ENCODE measurements at regions not wholly inside any gene's neighbourhood (a gene's known extent, or its start where the extent isn't known, plus 50 kb on each side); places are given as distances from the start of the nearest gene placed in this dataset.

DNA sequence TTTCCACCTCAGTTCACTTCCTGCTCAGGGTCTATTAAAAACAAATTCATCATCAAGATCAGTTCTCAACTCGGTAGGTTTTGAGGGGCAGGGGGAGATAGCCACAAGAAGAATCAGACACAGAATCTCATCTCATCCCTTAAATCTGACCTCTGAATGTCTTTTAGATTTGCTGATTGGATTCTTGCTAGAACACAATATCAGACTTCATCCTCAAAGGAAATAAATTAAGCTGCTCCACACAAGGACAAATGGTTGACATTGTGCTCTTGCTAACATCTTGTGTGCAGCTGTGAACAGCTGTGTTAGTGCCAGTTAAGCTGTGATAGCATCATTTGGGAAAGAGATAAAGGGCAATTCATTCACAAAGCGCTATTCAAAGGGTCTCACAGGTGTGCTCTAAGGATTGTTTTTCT, 184.0 kb upstream of the ADAMTS9 start:
- no peak for DNase-seq

DNA sequence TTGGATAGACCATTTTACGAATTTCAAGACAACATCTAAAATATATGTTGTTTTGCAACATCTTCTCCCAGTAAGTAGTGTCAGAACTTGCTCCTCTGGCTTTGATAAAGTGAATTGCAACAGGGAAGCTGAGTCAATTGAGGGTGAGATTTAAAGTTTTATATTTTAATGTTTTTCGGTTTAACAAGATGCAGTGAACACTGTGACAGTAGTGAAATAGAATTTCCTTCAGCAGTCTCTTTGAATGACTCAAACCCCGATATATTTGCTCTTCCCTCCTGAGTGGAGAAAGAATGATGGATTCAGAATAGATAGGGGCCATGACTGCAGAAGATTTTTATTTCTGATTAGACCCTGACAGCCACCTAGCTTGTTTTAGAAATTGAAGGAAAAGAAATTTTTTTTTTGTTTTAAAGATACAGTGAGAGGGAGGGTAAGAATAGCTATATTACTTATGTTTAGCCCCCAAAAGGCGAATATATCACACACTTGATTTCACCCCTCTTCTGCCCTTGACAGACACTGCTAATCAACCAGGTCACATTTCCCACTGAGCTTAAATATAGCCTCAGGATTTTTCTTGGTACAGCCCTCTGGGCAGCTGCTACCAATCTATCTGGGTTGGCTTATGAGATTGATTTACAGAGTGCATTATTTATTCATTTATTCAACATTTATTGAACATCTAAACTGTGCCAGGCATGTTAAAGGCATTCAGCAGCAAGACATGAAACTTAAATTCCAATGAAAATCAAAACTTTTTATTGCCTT, 183.3 kb upstream of the ADAMTS9 start:
- no peak for DNase-seq

DNA sequence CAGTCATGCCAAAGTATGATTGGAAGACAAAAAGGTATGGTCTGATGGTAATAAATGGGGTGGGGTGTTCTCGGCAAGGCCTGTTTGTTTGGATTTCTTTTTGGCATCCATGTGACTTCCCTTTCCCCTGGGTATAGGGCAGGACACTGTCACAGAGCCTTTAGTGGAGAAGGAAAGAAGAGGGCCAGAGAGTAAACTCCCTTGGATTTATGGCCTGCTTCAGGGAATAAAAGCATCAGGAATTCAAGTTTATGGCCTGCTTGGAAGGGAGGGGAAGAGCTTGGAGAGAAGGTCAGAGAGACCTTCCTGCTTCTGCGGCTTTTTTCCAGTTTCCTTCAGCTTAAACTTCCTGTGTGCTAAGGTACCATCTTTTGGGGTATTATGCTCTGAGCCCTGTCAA, 179.4 kb upstream of the ADAMTS9 start:
- DNase-seq: no peak

DNA sequence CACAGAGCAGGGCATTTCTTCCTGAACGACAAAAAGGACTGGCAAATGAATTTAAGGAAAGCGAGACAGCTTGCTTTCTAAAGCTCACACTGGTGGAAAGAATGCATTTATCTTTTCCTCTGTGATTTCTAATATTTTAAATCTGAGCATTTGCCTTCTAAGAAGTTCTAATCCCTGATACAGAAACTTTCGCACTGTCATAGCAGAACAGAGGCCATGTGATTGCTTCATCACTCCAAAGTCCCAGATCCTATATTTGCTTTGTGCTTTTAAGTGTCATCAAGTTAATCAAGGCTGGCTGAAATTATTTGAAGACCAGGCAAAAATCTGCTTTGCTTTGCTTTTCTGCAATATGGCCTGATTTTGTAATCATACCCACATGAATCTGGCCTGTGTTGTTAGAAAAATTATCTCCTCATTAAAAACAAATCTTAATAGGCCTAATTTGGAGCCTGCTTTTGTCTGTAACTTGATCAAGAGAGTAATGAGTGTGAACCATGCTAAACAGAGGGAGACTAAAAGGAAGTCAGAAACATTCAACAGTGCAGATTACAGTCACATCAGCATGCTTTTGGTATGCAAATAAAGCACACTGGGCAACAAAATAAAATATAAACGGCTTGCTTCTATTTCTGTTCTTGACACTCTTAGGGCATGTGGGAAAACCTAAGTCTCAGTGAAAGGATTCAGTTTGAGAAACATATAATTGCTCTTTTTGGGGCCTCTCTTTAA, 178.2 kb upstream of the ADAMTS9 start:
- DNase-seq: no peak

GRCh38 chr3:64863226-64864212, 175.7 kb upstream of the ADAMTS9 start:
- no peak for DNase-seq

DNA sequence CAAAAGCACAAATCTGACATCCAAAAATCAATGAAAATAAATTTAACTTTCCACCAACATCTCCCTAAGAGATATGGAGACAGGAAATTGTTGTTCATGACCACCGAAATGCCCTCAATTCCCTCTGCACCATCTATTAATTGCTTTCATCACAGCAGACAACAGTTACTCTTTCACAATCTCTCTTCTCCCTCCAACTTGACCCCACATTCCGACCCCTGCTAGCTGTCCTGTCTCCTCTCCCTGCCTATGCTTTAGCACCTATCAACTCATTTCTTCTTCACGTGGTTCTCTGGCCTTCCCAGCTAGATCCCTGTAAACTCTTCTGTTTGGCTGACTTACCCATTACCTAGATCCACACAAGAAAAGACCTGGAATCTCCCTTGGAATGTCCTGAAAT, 173.9 kb upstream of the ADAMTS9 start:
- DNase-seq: no peak

DNA sequence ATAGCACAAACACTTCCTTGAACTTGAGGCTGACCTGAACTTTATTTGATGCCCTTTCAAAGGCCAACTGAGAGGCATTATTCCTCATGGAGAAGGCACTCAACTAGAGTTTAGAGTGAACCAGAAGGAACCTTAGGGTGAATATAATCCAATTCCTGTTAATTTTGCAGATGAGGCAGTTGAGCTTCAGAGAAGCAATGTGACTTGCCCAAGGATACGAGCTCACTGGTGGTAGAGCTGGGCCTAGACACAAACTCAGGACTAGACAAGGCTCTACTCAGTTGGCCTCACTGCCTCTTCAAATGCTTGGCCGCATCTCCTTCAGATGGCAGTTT, 172.7 kb upstream of the ADAMTS9 start:
- no peak for DNase-seq

GRCh38 chr3:64859625-64860535, 172.1 kb upstream of the ADAMTS9 start:
- DNase-seq: no peak

DNA sequence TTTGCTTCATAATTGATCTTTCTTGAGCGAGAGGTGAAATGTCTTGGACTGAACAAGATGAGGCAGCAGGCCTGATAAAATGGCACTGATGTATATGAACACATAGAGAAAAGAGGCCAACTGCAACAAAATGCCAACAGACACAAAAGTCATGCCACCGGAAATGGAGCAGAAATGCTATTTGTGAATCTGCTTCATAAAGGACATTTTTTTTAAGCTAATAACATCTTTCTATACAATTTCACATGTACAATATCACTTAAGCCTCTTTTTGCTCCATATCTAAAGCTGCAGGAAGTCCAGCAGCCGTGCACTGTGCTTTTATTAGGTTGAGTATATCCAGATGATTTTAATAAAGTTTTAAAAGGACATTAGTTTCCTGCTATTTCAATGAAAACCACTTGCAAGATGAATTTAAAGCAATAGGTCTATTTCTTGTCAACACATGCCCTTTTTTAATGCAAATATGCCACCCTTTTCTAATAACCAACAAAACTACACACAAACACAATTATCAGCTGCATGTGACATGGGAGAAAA, 169.2 kb upstream of the ADAMTS9 start:
- DNase-seq: no peak

DNA sequence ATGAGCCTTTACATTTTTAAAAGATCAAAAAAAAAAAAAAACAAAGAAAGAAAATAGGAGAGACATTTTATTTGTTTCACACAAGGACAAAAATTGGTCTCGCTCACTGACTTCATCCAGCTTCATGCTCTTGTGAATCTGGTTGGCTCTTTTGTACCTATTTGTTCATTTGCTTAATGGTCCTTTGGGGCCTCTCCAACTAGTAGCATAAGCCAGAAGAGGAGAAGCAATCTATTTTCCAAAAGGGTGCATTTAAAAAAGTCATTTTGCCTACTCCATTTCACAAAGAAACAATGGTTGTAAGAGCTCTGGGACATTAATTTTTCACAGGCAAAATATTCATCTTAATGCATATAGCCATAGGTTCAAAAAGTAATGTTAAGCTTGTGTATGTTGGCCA, 168.3 kb upstream of the ADAMTS9 start:
- DNase-seq: no peak

DNA sequence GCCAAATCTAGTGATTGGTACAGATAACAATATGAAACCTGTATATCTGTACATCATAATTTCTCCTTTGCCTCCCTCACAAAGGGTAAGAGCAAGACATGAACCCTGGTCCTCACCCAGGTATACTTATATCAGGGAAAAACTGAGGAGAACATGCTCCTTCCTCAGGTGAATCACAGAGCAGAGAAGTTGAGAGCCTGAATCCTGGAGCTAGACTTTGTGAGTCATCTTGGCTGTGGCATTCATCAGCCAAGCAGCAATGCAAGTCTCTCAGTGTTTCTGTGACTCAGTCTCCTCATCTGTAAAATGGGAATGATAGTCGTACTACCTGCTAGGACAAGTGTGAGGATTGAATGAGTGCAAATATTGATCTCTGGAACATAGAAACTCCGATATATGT, 165.7 kb upstream of the ADAMTS9 start:
- DNase-seq: no peak

- DNase-seq: no peak
Measured at GRCh38 chr3:64852738-64853137, 164.9 kb upstream of the ADAMTS9 start.

- no peak for DNase-seq
Measured at GRCh38 chr3:64848822-64849221, 161.0 kb upstream of the ADAMTS9 start.

DNA sequence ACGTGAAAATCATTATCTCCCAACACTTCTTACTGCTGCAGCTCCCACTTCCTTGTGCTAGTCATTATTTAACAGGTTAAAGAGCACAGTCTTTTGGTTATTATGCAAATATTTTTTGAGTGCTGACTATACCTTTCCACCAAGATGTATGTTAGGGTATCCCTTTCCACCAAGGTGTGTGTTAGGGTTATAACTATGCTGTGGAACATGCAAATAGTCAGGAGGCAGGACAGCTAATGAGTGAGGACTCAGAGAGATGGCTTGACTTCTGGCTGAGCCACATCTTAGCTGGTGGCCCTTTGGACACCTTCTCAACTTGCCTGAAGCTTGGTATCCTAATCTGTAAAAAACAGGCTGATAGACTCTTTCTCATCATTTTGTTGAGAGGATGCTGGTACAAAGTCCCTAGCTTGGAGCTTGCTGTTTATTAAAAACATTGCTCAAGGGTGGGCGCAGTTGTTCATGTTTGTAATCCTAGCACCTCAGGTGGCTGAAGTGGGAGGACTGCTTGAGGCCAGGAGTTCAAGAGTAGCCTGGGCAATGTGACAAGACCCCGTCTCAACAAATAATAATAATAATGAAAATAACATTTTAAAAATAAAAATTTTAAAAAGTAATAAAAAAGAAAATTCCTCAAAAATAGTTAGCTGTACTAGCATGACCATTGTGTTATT, 160.5 kb upstream of the ADAMTS9 start:
- no peak for DNase-seq

DNA sequence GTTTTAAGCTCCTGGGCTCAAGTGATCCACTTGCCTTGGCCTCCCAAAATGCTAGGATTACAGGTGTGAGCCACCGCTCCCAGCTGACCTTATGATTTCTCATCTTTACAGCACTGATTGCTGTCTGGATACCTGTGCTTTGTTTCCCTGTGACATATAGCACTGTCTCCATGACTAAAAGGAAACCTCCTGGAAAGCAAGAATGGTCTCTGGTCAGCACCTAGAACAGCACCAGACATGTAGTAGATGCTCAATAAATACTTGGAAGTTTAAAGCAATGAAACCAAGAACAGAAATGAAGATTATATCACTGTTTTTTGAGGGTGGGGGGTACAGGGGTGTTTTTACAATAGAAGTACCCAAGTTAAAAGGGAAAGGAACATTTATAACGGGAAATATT, 156.8 kb upstream of the ADAMTS9 start:
- DNase-seq: no peak

GRCh38 chr3:64837986-64838735, 150.4 kb upstream of the ADAMTS9 start:
- DNase-seq: peak in 1 of 2 experiments; percentile 6

GRCh38 chr3:64837126-64837738, 149.4 kb upstream of the ADAMTS9 start:
- no peak for DNase-seq

DNA sequence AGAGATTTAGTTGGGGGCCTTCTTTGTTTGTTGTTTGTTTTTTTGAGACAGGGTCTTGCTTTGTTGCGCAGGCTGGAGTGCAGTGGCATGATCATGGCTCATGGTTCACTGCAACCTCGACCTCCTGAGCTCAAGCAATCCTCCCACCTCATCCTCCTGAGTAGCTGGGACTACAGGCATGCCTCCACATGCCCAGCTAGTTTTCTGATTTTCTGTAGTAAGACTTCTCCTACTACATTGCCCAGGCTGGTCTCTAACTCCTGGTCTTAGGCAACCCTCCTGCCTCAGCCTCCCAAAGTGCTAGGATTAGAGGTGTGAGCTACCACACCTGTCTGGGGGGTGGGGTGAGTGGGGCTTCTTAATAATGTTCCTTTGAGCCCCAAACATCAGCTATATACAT, 148.3 kb upstream of the ADAMTS9 start:
- no peak for DNase-seq

DNA sequence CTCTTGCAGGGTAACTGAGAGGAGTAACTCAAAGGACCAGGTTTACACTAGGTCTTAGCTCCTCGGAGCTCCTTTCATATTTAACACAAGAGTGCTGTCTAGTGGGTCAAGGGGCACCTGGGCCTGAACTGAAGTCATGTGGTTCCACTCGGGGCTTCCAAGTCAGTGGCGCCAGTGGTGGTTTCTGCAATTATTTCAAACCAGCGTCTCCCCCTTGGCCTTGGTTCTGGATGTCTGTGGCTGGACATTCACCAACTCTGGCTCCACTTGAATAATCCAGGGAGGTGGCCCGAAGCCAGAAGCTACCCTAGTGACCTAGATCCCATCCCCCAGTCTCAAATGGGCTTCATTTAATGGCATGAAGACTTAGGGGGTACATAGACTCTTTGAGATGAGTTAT, 144.3 kb upstream of the ADAMTS9 start:
- DNase-seq: no peak

DNA sequence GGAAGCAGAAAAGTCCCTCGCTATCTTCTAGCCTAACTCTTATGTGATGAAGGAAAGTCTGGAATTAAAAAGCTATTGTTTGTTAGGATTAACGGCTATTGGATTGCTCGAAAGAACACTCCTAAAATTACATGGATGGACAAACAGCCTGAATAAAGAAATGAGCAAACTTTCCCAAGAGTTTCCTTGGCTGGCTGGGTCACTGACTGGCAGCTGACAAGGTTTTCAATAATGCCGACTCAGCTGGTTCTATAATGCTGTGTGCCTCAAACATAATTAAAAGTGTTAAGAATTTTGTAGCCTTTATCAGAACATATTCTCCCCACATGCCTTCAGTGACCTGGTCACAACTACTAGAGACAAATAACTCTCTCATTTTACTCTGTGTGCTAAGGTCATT, 142.9 kb upstream of the ADAMTS9 start:
- no peak for DNase-seq
